ENCODE measurements at regions not wholly inside any gene's neighbourhood (a gene's known extent, or its start where the extent isn't known, plus 50 kb on each side); places are given as distances from the start of the nearest gene placed in this dataset.
"Not testable (repeated sequence)": the region's sequence is repeated elsewhere in the genome, so short reads cannot be mapped to it uniquely, and the experiment has no call there.

GRCh38 chr6:3920321-3920720 lies 71.1 kb downstream of the FAM50B start:
- no peaks in the 10 kb centered on the region for H3F3A ChIP-seq (ENCODE audit: low read depth)
- H3K4me1 ChIP-seq (ENCODE audit: insufficient read depth, low read length, poor library complexity, severe bottlenecking) = peaks cover 10% of the 10 kb centered on the region
- H3K9me2 ChIP-seq (replicated peaks; ENCODE audit: low read depth, low read length) = no peaks in the 10 kb centered on the region
- H3K4me3 ChIP-seq (ENCODE audit: low read length, poor library complexity, severe bottlenecking) = no peak overlapping the region
- no peak overlapping the region for H3K9ac ChIP-seq (ENCODE audit: low read depth, low read length, poor library complexity, severe bottlenecking)
- TF ChIP-seq EZH2phosphoT487 (IDR thresholded peaks at IDR 0.05; ENCODE audit: borderline replicate concordance) (no peak), CTCF (conservative IDR thresholded peaks at IDR 0.05; ENCODE audit: low read length) (no peak)
- H3K79me2 ChIP-seq (ENCODE audit: insufficient read depth, low read length) = no peaks in the 10 kb centered on the region
- H3K4me2 ChIP-seq (ENCODE audit: low read depth, low read length, poor library complexity, severe bottlenecking) = no peak overlapping the region
- no peaks in the 10 kb centered on the region for H4K20me1 ChIP-seq (ENCODE audit: insufficient read depth, low read length, poor library complexity, severe bottlenecking)
- H3K9me3 ChIP-seq (ENCODE audit: insufficient read depth, low read depth, low read length) = no peaks in the 10 kb centered on the region
- H2AFZ ChIP-seq (ENCODE audit: low read length) = no peak overlapping the region
- H3K27me3 ChIP-seq (ENCODE audit: insufficient read depth, low read length, poor library complexity, severe bottlenecking) = no peaks in the 10 kb centered on the region
- no peaks in the 10 kb centered on the region for H3K36me3 ChIP-seq (ENCODE audit: insufficient read depth, low read length)

GRCh38 chr6:3921663-3922062 lies 72.5 kb downstream of the FAM50B start:
- no peaks in the 10 kb centered on the region for H3K9me2 ChIP-seq (replicated peaks; ENCODE audit: low read depth, low read length)
- H3K27me3 ChIP-seq (ENCODE audit: insufficient read depth, low read length, poor library complexity, severe bottlenecking) = no peaks in the 10 kb centered on the region
- no peak for TF ChIP-seq EZH2phosphoT487 (IDR thresholded peaks at IDR 0.05; ENCODE audit: borderline replicate concordance)
- no peak for TF ChIP-seq CTCF (conservative IDR thresholded peaks at IDR 0.05; ENCODE audit: low read length)
- H2AFZ ChIP-seq (ENCODE audit: low read length) = no peak overlapping the region
- H3K4me2 ChIP-seq (ENCODE audit: low read depth, low read length, poor library complexity, severe bottlenecking) = no peak overlapping the region
- H4K20me1 ChIP-seq (ENCODE audit: insufficient read depth, low read length, poor library complexity, severe bottlenecking) = no peaks in the 10 kb centered on the region
- no peaks in the 10 kb centered on the region for H3K9me3 ChIP-seq (ENCODE audit: insufficient read depth, low read depth, low read length)
- H3K4me3 ChIP-seq (ENCODE audit: low read length, poor library complexity, severe bottlenecking) = no peak overlapping the region
- H3K36me3 ChIP-seq (ENCODE audit: insufficient read depth, low read length) = no peaks in the 10 kb centered on the region
- no peaks in the 10 kb centered on the region for H3K79me2 ChIP-seq (ENCODE audit: insufficient read depth, low read length)
- H3F3A ChIP-seq (ENCODE audit: low read depth) = no peaks in the 10 kb centered on the region
- H3K4me1 ChIP-seq (ENCODE audit: insufficient read depth, low read length, poor library complexity, severe bottlenecking) = no peaks in the 10 kb centered on the region
- H3K9ac ChIP-seq (ENCODE audit: low read depth, low read length, poor library complexity, severe bottlenecking) = no peak overlapping the region

- H3K27me3 ChIP-seq (ENCODE audit: insufficient read depth, low read length, poor library complexity, severe bottlenecking); H4K20me1 ChIP-seq (ENCODE audit: insufficient read depth, low read length, poor library complexity, severe bottlenecking); H3K9me3 ChIP-seq (ENCODE audit: insufficient read depth, low read depth, low read length); H3K4me1 ChIP-seq (ENCODE audit: insufficient read depth, low read length, poor library complexity, severe bottlenecking); H3K36me3 ChIP-seq (ENCODE audit: insufficient read depth, low read length); H3K4me3 ChIP-seq (ENCODE audit: low read length, poor library complexity, severe bottlenecking); H3K9me2 ChIP-seq (replicated peaks; ENCODE audit: low read depth, low read length); H3F3A ChIP-seq (ENCODE audit: low read depth); H3K79me2 ChIP-seq (ENCODE audit: insufficient read depth, low read length); H3K4me2 ChIP-seq (ENCODE audit: low read depth, low read length, poor library complexity, severe bottlenecking); H3K9ac ChIP-seq (ENCODE audit: low read depth, low read length, poor library complexity, severe bottlenecking); H2AFZ ChIP-seq (ENCODE audit: low read length): not testable (repeated sequence)
Observed at GRCh38 chr6:3922619-3923018, 73.4 kb downstream of the FAM50B start.

- H3K4me1 ChIP-seq (ENCODE audit: insufficient read depth, low read length, poor library complexity, severe bottlenecking); H2AFZ ChIP-seq (ENCODE audit: low read length); H3K27me3 ChIP-seq (ENCODE audit: insufficient read depth, low read length, poor library complexity, severe bottlenecking); H3K9ac ChIP-seq (ENCODE audit: low read depth, low read length, poor library complexity, severe bottlenecking); H4K20me1 ChIP-seq (ENCODE audit: insufficient read depth, low read length, poor library complexity, severe bottlenecking); H3F3A ChIP-seq (ENCODE audit: low read depth); H3K79me2 ChIP-seq (ENCODE audit: insufficient read depth, low read length); H3K9me2 ChIP-seq (replicated peaks; ENCODE audit: low read depth, low read length); H3K9me3 ChIP-seq (ENCODE audit: insufficient read depth, low read depth, low read length); H3K4me3 ChIP-seq (ENCODE audit: low read length, poor library complexity, severe bottlenecking); H3K4me2 ChIP-seq (ENCODE audit: low read depth, low read length, poor library complexity, severe bottlenecking); H3K36me3 ChIP-seq (ENCODE audit: insufficient read depth, low read length): not testable (repeated sequence)
Observed at GRCh38 chr6:3925223-3926149, 76.3 kb downstream of the FAM50B start.
